ENCODE measurements at regions not wholly inside any gene's neighbourhood (a gene's known extent, or its start where the extent isn't known, plus 50 kb on each side); places are given as distances from the start of the nearest gene placed in this dataset.
"Not testable (repeated sequence)": the region's sequence is repeated elsewhere in the genome, so short reads cannot be mapped to it uniquely, and the experiment has no call there.

GRCh38 chr6:63440594-63440993, 120.8 kb upstream of the LGSN start:
- no peak for DNase-seq

GRCh38 chr6:63441266-63441956, 121.6 kb upstream of the LGSN start:
- no peak for DNase-seq

- DNase-seq = no peak
Observed at GRCh38 chr6:63442870-63443269, 123.1 kb upstream of the LGSN start.

- no peak for DNase-seq
Observed at GRCh38 chr6:63444768-63445167, 125.0 kb upstream of the LGSN start.

- DNase-seq = no peak
Observed at GRCh38 chr6:63446405-63446804, 125.9 kb upstream of the LOC128125822 start.

- no peak for DNase-seq
Observed at GRCh38 chr6:63447134-63447533, 125.1 kb upstream of the LOC128125822 start.

GRCh38 chr6:63448229-63448628, 124.1 kb upstream of the LOC128125822 start:
- DNase-seq = no peak

GRCh38 chr6:63449714-63450113, 122.6 kb upstream of the LOC128125822 start:
- no peak for DNase-seq

- DNase-seq = no peak
Observed at GRCh38 chr6:63451238-63451637, 121.0 kb upstream of the LOC128125822 start.

- DNase-seq = no peak
Observed at GRCh38 chr6:63452125-63452524, 120.2 kb upstream of the LOC128125822 start.

- DNase-seq = no peak
Observed at GRCh38 chr6:63456734-63457133, 115.5 kb upstream of the LOC128125822 start.

- no peak for DNase-seq
Observed at GRCh38 chr6:63458480-63459115, 113.7 kb upstream of the LOC128125822 start.

GRCh38 chr6:63459814-63460213, 112.5 kb upstream of the LOC128125822 start:
- DNase-seq = no peak

GRCh38 chr6:63460971-63461370, 111.3 kb upstream of the LOC128125822 start:
- DNase-seq = no peak

- no peak for DNase-seq
Observed at GRCh38 chr6:63464060-63464459, 108.2 kb upstream of the LOC128125822 start.

GRCh38 chr6:63465750-63466149, 106.5 kb upstream of the LOC128125822 start:
- no peak for DNase-seq

- no peak for DNase-seq
Observed at GRCh38 chr6:63466242-63466733, 106.0 kb upstream of the LOC128125822 start.

- no peak for DNase-seq
Observed at GRCh38 chr6:63467247-63467954, 104.9 kb upstream of the LOC128125822 start.

GRCh38 chr6:63471145-63471544, 101.1 kb upstream of the LOC128125822 start:
- not testable (repeated sequence) for DNase-seq

GRCh38 chr6:63471654-63472053, 100.6 kb upstream of the LOC128125822 start:
- DNase-seq = no peak

- DNase-seq = no peak
Observed at GRCh38 chr6:63475707-63476106, 96.6 kb upstream of the LOC128125822 start.

GRCh38 chr6:63476302-63476701, 96.0 kb upstream of the LOC128125822 start:
- DNase-seq = no peak

All from nucleus accumbens (tissue), 56 donors.